CD4-positive, CD25-positive, alpha-beta regulatory T cell (primary cell): ENCODE measurements at regions not wholly inside any gene's neighbourhood (a gene's known extent, or its start where the extent isn't known, plus 50 kb on each side); places are given as distances from the start of the nearest gene placed in this dataset.

ENCODE experiments used
- ATAC-seq, 2 donors: fragments of 150-1000 bp; cut with Tn5 transposase; one replicate each; pipeline ENCODE4 v1.10.0; 2021; ENCODE audit warnings: low read depth in 2 of 2, moderate number of reproducible peaks in 2 of 2, moderate library complexity in 1 of 2
- DNase-seq, 3 donors: peaks; one replicate each; pipeline versions ENCODE4 v3.0.0 to v3.0.0-alpha.2; 2012 to 2022; ENCODE audit warnings: mixed read lengths in 1 of 3
- H3K27ac ChIP-seq: one replicate; pipeline ENCODE4 v1.7.0; 2013; ENCODE audit warnings: mild to moderate bottlenecking, low read length; ENCODE audit not compliant: insufficient read depth, poor library complexity, severe bottlenecking
- H3K27me3 ChIP-seq: one replicate; pipeline ENCODE4 v1.7.0; 2013; ENCODE audit warnings: low read length; ENCODE audit not compliant: control insufficient read depth, insufficient read depth
- H3K36me3 ChIP-seq: one replicate; pipeline ENCODE4 v1.7.0; 2013; ENCODE audit warnings: mild to moderate bottlenecking, low read length, moderate library complexity; ENCODE audit not compliant: control insufficient read depth, insufficient read depth
- H3K4me1 ChIP-seq: 2 replicates; pipeline ENCODE4 v1.7.0; 2013; ENCODE audit warnings: mild to moderate bottlenecking, low read length; ENCODE audit not compliant: insufficient read depth, control insufficient read depth, poor library complexity, severe bottlenecking
- H3K4me3 ChIP-seq: one replicate; pipeline ENCODE4 v1.7.0; 2013; ENCODE audit warnings: low read depth, mild to moderate bottlenecking, low read length, moderate library complexity
- H3K9me3 ChIP-seq, 2 experiments: 1 replicate in 1 of 2; 2 replicates in 1 of 2; pipeline ENCODE4 v1.7.0; 2013; ENCODE audit warnings: low read length in 2 of 2, mild to moderate bottlenecking in 1 of 2, moderate library complexity in 1 of 2; ENCODE audit not compliant: control insufficient read depth in 2 of 2
- H3K27ac Mint-ChIP-seq, 3 donors: one replicate each; pipeline ENCODE4 v1.8.0; 2020 to 2022; ENCODE audit warnings: mild to moderate bottlenecking in 3 of 3, mixed read lengths in 3 of 3, moderate library complexity in 2 of 3
- H3K27me3 Mint-ChIP-seq: one replicate; pipeline ENCODE4 v1.8.0; 2022; ENCODE audit warnings: mild to moderate bottlenecking, mixed read lengths
- H3K36me3 Mint-ChIP-seq: one replicate; pipeline ENCODE4 v1.8.0; 2020; ENCODE audit warnings: mixed read lengths
- H3K4me1 Mint-ChIP-seq, 4 donors: one replicate each; pipeline ENCODE4 v1.8.0; 2020 to 2022; ENCODE audit warnings: mixed read lengths in 4 of 4, mild to moderate bottlenecking in 1 of 4
- H3K4me3 Mint-ChIP-seq, 4 donors: one replicate each; pipeline ENCODE4 v1.8.0; 2020 to 2022; ENCODE audit warnings: mild to moderate bottlenecking in 4 of 4, mixed read lengths in 4 of 4, moderate library complexity in 3 of 4
- H3K9me3 Mint-ChIP-seq, 7 donors: one replicate each; pipeline ENCODE4 v1.8.0; 2020 to 2022; ENCODE audit warnings: mixed read lengths in 7 of 7, mild to moderate bottlenecking in 3 of 7, moderate library complexity in 2 of 7

DNA sequence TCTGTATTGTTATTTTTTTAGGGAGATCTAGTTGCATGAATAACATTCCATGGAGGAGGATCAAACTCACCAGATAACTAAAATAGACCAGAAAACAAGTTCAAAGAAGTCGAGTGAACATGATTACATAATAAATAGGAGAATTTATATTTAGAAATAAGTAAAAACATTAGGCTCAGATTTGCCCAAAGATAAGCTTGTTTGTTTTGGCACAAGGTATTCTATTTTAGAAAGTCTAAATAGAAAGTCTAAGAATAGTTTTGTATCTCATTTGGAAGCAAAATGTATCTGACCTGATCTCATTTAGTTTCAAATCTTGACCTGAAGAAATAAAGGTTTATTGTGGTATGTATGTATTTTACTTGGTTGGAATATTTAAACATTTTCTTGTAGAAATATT, 670.6 kb upstream of the GALNTL6 start:
- Histone ChIP-seq H3K4me1 (no peaks in the 10 kb centered on the region), H3K36me3 (no peaks in the 10 kb centered on the region), H3K4me3 (no peak overlapping the region), H3K9me3 (peaks cover 0 to 2% of the 10 kb centered on the region in 2 experiments), H3K27ac (no peak overlapping the region), H3K27me3 (no peaks in the 10 kb centered on the region)
- DNase-seq (no peak), ATAC-seq (no peak)
- H3K9me3 Mint-ChIP-seq = peaks cover 0 to 23% (median 2%) of the 10 kb centered on the region in 7 donors
- no peaks in the 10 kb centered on the region for H3K27me3 Mint-ChIP-seq
- no peaks in the 10 kb centered on the region for H3K4me1 Mint-ChIP-seq
- H3K36me3 Mint-ChIP-seq = no peaks in the 10 kb centered on the region
- no peak overlapping the region for H3K27ac Mint-ChIP-seq
- H3K4me3 Mint-ChIP-seq = no peak overlapping the region

DNA sequence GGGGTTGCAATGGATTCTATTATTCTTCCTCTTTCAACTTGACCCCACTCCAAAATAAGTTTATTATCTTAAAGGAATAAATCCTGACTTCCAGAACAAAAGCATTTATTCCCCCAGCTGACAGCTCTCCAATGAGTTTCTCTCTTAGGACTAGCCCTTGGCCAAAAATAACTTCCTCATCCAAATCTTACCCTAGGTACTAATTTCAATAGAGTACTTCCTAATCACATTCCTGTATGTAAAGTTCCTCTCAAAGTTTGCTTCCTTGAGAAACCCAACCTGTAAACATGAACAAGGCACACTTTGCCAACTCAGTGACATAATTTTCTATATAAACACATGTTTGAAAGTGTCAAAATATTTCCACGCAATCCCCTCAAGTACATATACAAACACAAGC, 671.2 kb upstream of the GALNTL6 start:
- no peak for ATAC-seq
- H3K4me3 Mint-ChIP-seq = no peak overlapping the region
- Histone ChIP-seq H3K4me3 (no peak overlapping the region), H3K27me3 (no peaks in the 10 kb centered on the region), H3K27ac (no peak overlapping the region), H3K36me3 (no peaks in the 10 kb centered on the region), H3K4me1 (no peaks in the 10 kb centered on the region), H3K9me3 (peaks cover 0 to 2% of the 10 kb centered on the region in 2 experiments)
- H3K27ac Mint-ChIP-seq = no peak overlapping the region
- H3K27me3 Mint-ChIP-seq = no peaks in the 10 kb centered on the region
- H3K9me3 Mint-ChIP-seq = peaks cover 0 to 23% (median 2%) of the 10 kb centered on the region in 7 donors
- no peaks in the 10 kb centered on the region for H3K36me3 Mint-ChIP-seq
- H3K4me1 Mint-ChIP-seq = no peaks in the 10 kb centered on the region
- DNase-seq = no peak

DNA sequence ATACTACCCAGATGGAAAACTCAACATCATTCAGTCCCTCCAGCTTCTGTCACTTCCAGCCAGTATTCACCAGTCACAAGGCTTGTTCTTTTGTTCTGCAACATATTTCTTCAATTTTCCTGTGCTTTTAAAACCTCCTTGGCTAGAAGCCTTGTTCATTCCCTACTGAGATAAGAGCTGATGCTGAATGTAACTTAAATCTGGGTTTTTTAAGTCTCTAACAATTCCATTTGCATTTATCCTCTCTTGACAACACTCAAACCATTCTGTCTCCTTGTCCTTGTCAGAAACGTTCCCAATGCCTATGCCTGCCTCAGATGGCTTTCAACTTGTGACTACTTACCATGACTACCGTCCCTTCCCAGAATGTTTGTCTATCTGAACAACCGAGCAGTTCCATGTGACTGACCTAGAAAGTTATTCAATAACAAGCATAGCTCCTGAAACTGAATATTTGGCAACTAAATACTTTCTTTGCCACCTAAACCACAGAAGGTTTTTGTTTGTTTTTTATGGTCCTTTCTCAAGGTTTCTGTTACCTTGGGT, 682.9 kb upstream of the GALNTL6 start:
- no peak overlapping the region for H3K27ac Mint-ChIP-seq

DNA sequence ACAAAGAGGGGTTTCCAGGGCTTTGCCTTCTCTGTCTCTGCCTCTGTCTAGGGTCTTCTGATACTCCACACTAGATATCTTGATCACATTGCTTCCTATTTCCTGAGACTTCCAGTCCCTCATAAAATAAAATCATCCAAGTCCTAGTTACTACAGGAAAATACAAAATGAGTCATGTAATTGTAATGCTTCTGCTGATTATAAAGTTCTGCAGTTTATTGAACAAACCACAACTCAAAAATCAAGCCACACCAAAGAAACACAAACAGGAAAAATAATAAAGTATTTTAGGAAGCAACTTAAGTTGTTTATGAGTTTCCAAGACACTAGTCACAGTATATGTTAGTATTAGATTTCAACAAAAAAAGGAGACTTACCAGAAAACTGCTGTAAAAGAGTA, 695.1 kb upstream of the GALNTL6 start:
- H3K4me3 Mint-ChIP-seq = no peak overlapping the region

More for the DNA sequence above, 682.9 kb upstream of the GALNTL6 start:
- ATAC-seq = no peak
- no peak for DNase-seq
- no peak overlapping the region for H3K4me3 Mint-ChIP-seq
- no peaks in the 10 kb centered on the region for H3K36me3 Mint-ChIP-seq
- no peaks in the 10 kb centered on the region for H3K4me1 ChIP-seq
- no peaks in the 10 kb centered on the region for H3K27me3 ChIP-seq
- H3K9me3 Mint-ChIP-seq = peaks cover 0 to 12% (median 4%) of the 10 kb centered on the region in 7 donors
- no peak overlapping the region for H3K4me3 ChIP-seq
- no peaks in the 10 kb centered on the region for H3K27me3 Mint-ChIP-seq
- no peaks in the 10 kb centered on the region for H3K4me1 Mint-ChIP-seq
- peaks cover 0 to 2% of the 10 kb centered on the region in 2 experiments for H3K9me3 ChIP-seq
- no peaks in the 10 kb centered on the region for H3K36me3 ChIP-seq
- no peak overlapping the region for H3K27ac ChIP-seq

DNA sequence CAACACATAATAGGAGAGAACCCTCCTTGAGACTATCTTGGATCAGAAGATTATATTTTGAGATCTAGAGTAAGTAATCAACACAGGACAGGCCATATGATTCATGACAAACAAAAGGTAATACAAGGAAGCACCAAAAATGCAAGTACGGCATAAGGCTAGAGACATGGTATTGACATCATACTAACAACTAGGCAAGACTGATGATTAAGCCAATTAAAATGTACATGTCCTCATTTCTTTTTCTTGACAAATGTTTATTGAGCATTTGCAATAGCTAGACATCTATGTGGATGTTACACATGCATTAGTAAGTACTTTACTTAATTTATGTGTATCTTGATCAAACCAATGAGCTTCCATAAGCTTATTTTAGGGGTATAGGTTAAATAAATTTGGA, 695.7 kb upstream of the GALNTL6 start:
- H3K4me3 ChIP-seq = no peak overlapping the region
- no peaks in the 10 kb centered on the region for H3K27me3 ChIP-seq
- H3K27ac Mint-ChIP-seq = no peak overlapping the region
- H3K4me3 Mint-ChIP-seq = no peak overlapping the region
- no peaks in the 10 kb centered on the region for H3K36me3 Mint-ChIP-seq
- no peaks in the 10 kb centered on the region for H3K4me1 ChIP-seq
- no peak overlapping the region for H3K27ac ChIP-seq
- no peaks in the 10 kb centered on the region for H3K36me3 ChIP-seq
- ATAC-seq (no peak), DNase-seq (no peak)
- H3K27me3 Mint-ChIP-seq = no peaks in the 10 kb centered on the region
- peaks cover 0 to 16% (median 3%) of the 10 kb centered on the region in 7 donors for H3K9me3 Mint-ChIP-seq
- no peaks in the 10 kb centered on the region for H3K4me1 Mint-ChIP-seq
- peaks cover 0 to 3% of the 10 kb centered on the region in 2 experiments for H3K9me3 ChIP-seq

More for the DNA sequence above, 695.1 kb upstream of the GALNTL6 start:
- Mint-ChIP-seq H3K27me3 (no peaks in the 10 kb centered on the region), H3K9me3 (peaks cover 0 to 19% (median 3%) of the 10 kb centered on the region in 7 donors), H3K27ac (no peak overlapping the region), H3K4me1 (no peaks in the 10 kb centered on the region), H3K36me3 (no peaks in the 10 kb centered on the region)
- Histone ChIP-seq H3K27me3 (no peaks in the 10 kb centered on the region), H3K9me3 (peaks cover 0 to 4% of the 10 kb centered on the region in 2 experiments), H3K27ac (no peak overlapping the region), H3K4me1 (no peaks in the 10 kb centered on the region), H3K36me3 (no peaks in the 10 kb centered on the region), H3K4me3 (no peak overlapping the region)
- ATAC-seq (no peak), DNase-seq (no peak)

DNA sequence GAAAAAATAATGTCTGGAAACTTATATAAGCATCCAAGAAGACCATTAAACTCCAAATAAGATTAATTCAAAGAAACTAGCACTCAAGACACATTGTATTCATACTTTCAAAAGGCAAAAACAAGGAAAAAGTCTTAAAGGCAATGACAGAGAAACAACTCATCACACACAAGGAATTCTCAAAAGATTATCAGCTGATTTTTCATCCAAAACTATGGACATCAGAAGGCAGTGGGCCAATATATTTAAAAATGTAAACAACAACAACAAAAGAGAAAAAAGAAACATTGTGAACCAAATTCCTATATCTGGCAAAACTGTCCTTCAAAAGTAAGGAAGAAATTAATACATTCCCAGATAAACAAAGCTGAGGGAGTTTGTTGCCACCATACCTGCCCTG, 711.4 kb upstream of the GALNTL6 start:
- no peaks in the 10 kb centered on the region for H3K36me3 Mint-ChIP-seq
- H3K27me3 Mint-ChIP-seq = no peaks in the 10 kb centered on the region
- no peaks in the 10 kb centered on the region for H3K4me1 Mint-ChIP-seq
- no peak for DNase-seq
- H3K9me3 Mint-ChIP-seq = peaks cover 3 to 23% (median 6%) of the 10 kb centered on the region in 7 donors
- Histone ChIP-seq H3K36me3 (no peaks in the 10 kb centered on the region), H3K4me3 (no peak overlapping the region), H3K27me3 (no peaks in the 10 kb centered on the region), H3K9me3 (peaks cover 0 to 4% of the 10 kb centered on the region in 2 experiments), H3K4me1 (no peaks in the 10 kb centered on the region), H3K27ac (no peak overlapping the region)
- no peak overlapping the region for H3K27ac Mint-ChIP-seq
- no peak overlapping the region for H3K4me3 Mint-ChIP-seq
- ATAC-seq = no peak

DNA sequence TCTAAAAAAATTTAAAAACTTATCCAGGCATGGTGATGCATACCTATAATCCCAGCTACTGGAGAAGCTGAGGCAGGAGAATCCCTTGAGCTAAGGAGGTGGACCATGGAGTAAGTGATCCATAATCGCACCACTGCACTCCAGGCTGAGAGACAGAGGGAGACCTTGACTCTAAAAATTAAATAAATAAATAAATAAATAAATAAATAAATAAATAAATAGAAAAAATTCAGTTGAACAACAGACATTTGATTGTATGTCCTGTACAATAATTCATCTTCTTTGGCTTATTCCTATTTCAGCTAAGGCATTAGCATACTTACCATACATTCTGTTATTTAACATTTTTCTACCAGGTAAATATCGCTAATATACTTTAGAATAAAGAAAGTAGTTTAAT, 726.1 kb upstream of the GALNTL6 start:
- no peak overlapping the region for H3K4me3 Mint-ChIP-seq
- Histone ChIP-seq H3K4me3 (no peak overlapping the region), H3K9me3 (peaks cover 5 to 13% of the 10 kb centered on the region in 2 experiments), H3K4me1 (no peaks in the 10 kb centered on the region), H3K27me3 (no peaks in the 10 kb centered on the region), H3K27ac (no peak overlapping the region), H3K36me3 (no peaks in the 10 kb centered on the region)
- peaks cover 5% of the 10 kb centered on the region for H3K27me3 Mint-ChIP-seq
- H3K27ac Mint-ChIP-seq = no peak overlapping the region
- no peaks in the 10 kb centered on the region for H3K36me3 Mint-ChIP-seq
- no peaks in the 10 kb centered on the region for H3K4me1 Mint-ChIP-seq
- H3K9me3 Mint-ChIP-seq = peaks cover 3 to 32% (median 5%) of the 10 kb centered on the region in 7 donors
- ATAC-seq = no peak
- no peak for DNase-seq

DNA sequence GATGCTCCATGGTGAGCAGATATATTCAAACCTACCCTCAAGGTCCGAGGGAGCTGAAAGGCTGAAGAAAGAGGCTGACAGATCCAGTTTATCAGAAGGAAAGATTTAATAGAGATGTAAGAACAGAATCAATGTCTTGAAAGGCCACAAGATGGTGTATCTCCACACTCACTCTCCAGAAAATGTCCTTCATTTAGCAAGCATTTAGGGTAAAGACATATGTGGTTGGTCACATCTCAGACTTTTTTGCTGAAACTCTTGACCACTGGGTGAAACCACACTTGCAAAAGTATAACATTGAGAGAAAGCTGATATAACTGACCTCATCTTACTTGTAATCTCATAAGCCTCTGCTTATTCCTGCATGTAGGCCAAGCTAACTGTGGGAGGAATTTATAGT, 745.8 kb upstream of the GALNTL6 start:
- no peak for DNase-seq
- ATAC-seq = no peak
- H3K27me3 ChIP-seq = no peaks in the 10 kb centered on the region
- H3K4me3 Mint-ChIP-seq = no peak overlapping the region
- peaks cover 0 to 5% of the 10 kb centered on the region in 2 experiments for H3K9me3 ChIP-seq
- no peak overlapping the region for H3K4me3 ChIP-seq
- no peaks in the 10 kb centered on the region for H3K36me3 ChIP-seq
- H3K9me3 Mint-ChIP-seq = peaks cover 0 to 34% (median 11%) of the 10 kb centered on the region in 7 donors
- H3K36me3 Mint-ChIP-seq = no peaks in the 10 kb centered on the region
- no peaks in the 10 kb centered on the region for H3K27me3 Mint-ChIP-seq
- no peaks in the 10 kb centered on the region for H3K4me1 ChIP-seq
- no peaks in the 10 kb centered on the region for H3K4me1 Mint-ChIP-seq
- no peak overlapping the region for H3K27ac Mint-ChIP-seq
- H3K27ac ChIP-seq = no peak overlapping the region
